ENCODE measurements at regions not wholly inside any gene's neighbourhood (a gene's known extent, or its start where the extent isn't known, plus 50 kb on each side); places are given as distances from the start of the nearest gene placed in this dataset.

DNA sequence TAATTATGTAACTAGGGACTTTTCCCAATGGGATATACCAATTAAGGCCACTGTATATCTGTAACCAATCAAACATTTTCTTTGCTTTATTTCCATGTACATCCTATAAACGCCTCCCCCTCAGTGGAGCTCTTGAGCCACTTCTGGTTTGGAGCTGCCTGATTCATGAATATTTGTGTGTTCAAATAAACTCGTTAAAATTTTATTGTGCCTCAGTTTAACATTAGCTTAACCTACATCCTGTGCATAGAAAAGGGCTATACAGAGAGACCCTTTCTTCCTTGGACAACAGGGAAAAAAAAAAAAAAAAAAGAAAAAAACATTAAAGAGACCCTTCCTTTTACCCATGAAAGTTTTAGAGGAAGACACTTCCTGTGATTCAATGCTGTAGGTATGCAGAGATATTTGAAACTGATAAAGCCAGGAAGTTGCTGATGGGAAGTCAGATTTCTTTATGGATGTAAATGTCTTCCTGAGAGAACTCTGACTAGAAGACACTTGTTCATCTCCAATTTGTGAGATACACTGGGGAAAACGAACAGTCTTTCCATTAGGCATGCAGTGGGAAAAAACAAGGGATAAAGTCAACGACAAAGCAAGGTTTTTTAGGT lies 614.6 kb upstream of the SOX11 start:
- TF ChIP-seq, protein P1, sequence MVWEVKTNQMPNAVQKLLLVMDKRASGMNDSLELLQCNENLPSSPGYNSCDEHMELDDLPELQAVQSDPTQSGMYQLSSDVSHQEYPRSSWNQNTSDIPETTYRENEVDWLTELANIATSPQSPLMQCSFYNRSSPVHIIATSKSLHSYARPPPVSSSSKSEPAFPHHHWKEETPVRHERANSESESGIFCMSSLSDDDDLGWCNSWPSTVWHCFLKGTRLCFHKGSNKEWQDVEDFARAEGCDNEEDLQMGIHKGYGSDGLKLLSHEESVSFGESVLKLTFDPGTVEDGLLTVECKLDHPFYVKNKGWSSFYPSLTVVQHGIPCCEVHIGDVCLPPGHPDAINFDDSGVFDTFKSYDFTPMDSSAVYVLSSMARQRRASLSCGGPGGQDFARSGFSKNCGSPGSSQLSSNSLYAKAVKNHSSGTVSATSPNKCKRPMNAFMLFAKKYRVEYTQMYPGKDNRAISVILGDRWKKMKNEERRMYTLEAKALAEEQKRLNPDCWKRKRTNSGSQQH (CRISPR knock-in tag; IDR thresholded peaks at IDR 0.05; ENCODE audit: low read depth), result no peak
- TF ChIP-seq BRCA1 (CRISPR knock-in tag; IDR thresholded peaks at IDR 0.05) (no peak), SUZ12 (IDR thresholded peaks at IDR 0.05; ENCODE audit: low read depth, low read length) (no peak), POLR2A (IDR thresholded peaks at IDR 0.05; ENCODE audit: insufficient read depth in 1 of 2, low read depth in 2 of 2, low read length in 2 of 2) (no peak), HOXA9 (CRISPR knock-in tag; IDR thresholded peaks at IDR 0.05; ENCODE audit: borderline replicate concordance) (no peak), TAF15 (IDR thresholded peaks at IDR 0.05; ENCODE audit: low read depth, low read length, poor library complexity, severe bottlenecking) (no peak), CREM (IDR thresholded peaks at IDR 0.05) (no peak), CREM (CRISPR knock-in tag; IDR thresholded peaks at IDR 0.05) (no peak), ZNF510 (CRISPR knock-in tag; IDR thresholded peaks at IDR 0.05; ENCODE audit: low read depth) (no peak), ZNF772 (CRISPR knock-in tag; IDR thresholded peaks at IDR 0.05) (no peak)
- TF ChIP-seq, protein P2, sequence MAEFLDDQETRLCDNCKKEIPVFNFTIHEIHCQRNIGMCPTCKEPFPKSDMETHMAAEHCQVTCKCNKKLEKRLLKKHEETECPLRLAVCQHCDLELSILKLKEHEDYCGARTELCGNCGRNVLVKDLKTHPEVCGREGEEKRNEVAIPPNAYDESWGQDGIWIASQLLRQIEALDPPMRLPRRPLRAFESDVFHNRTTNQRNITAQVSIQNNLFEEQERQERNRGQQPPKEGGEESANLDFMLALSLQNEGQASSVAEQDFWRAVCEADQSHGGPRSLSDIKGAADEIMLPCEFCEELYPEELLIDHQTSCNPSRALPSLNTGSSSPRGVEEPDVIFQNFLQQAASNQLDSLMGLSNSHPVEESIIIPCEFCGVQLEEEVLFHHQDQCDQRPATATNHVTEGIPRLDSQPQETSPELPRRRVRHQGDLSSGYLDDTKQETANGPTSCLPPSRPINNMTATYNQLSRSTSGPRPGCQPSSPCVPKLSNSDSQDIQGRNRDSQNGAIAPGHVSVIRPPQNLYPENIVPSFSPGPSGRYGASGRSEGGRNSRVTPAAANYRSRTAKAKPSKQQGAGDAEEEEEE (CRISPR knock-in tag; IDR thresholded peaks at IDR 0.05; ENCODE audit: borderline replicate concordance), result no peak
- TF ChIP-seq, protein P3, sequence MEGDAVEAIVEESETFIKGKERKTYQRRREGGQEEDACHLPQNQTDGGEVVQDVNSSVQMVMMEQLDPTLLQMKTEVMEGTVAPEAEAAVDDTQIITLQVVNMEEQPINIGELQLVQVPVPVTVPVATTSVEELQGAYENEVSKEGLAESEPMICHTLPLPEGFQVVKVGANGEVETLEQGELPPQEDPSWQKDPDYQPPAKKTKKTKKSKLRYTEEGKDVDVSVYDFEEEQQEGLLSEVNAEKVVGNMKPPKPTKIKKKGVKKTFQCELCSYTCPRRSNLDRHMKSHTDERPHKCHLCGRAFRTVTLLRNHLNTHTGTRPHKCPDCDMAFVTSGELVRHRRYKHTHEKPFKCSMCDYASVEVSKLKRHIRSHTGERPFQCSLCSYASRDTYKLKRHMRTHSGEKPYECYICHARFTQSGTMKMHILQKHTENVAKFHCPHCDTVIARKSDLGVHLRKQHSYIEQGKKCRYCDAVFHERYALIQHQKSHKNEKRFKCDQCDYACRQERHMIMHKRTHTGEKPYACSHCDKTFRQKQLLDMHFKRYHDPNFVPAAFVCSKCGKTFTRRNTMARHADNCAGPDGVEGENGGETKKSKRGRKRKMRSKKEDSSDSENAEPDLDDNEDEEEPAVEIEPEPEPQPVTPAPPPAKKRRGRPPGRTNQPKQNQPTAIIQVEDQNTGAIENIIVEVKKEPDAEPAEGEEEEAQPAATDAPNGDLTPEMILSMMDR (CRISPR knock-in tag; IDR thresholded peaks at IDR 0.05), result no peak
- TF ChIP-seq, protein P4, sequence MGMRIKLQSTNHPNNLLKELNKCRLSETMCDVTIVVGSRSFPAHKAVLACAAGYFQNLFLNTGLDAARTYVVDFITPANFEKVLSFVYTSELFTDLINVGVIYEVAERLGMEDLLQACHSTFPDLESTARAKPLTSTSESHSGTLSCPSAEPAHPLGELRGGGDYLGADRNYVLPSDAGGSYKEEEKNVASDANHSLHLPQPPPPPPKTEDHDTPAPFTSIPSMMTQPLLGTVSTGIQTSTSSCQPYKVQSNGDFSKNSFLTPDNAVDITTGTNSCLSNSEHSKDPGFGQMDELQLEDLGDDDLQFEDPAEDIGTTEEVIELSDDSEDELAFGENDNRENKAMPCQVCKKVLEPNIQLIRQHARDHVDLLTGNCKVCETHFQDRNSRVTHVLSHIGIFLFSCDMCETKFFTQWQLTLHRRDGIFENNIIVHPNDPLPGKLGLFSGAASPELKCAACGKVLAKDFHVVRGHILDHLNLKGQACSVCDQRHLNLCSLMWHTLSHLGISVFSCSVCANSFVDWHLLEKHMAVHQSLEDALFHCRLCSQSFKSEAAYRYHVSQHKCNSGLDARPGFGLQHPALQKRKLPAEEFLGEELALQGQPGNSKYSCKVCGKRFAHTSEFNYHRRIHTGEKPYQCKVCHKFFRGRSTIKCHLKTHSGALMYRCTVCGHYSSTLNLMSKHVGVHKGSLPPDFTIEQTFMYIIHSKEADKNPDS (CRISPR knock-in tag; IDR thresholded peaks at IDR 0.05), result no peak
- TF ChIP-seq, protein P5, sequence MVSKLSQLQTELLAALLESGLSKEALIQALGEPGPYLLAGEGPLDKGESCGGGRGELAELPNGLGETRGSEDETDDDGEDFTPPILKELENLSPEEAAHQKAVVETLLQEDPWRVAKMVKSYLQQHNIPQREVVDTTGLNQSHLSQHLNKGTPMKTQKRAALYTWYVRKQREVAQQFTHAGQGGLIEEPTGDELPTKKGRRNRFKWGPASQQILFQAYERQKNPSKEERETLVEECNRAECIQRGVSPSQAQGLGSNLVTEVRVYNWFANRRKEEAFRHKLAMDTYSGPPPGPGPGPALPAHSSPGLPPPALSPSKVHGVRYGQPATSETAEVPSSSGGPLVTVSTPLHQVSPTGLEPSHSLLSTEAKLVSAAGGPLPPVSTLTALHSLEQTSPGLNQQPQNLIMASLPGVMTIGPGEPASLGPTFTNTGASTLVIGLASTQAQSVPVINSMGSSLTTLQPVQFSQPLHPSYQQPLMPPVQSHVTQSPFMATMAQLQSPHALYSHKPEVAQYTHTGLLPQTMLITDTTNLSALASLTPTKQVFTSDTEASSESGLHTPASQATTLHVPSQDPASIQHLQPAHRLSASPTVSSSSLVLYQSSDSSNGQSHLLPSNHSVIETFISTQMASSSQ (IDR thresholded peaks at IDR 0.05; ENCODE audit: low read depth), result no peak
- TF ChIP-seq, protein P5 (CRISPR knock-in tag; IDR thresholded peaks at IDR 0.05; ENCODE audit: borderline replicate concordance), result no peak
- TF ChIP-seq, protein P6, sequence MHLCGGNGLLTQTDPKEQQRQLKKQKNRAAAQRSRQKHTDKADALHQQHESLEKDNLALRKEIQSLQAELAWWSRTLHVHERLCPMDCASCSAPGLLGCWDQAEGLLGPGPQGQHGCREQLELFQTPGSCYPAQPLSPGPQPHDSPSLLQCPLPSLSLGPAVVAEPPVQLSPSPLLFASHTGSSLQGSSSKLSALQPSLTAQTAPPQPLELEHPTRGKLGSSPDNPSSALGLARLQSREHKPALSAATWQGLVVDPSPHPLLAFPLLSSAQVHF (CRISPR knock-in tag; IDR thresholded peaks at IDR 0.05), result no peak
